NB4 (cell line): ENCODE measurements at regions not wholly inside any gene's neighbourhood (a gene's known extent, or its start where the extent isn't known, plus 50 kb on each side); places are given as distances from the start of the nearest gene placed in this dataset.

Experiments used
- CTCF ChIP-seq: IDR thresholded peaks from one replicate; pipeline ENCODE4 v1.5.1; 2012; ENCODE audit warnings: low read depth, low read length
- MAX ChIP-seq: IDR thresholded peaks from 2 replicates; pipeline ENCODE4 v1.6.1; 2011; ENCODE audit warnings: low read depth, low read length
- MYC ChIP-seq: IDR thresholded peaks from 2 replicates; pipeline ENCODE4 v1.6.1; 2011; ENCODE audit warnings: low read depth, low read length

GRCh38 chr13:77836423-77836822, 82.2 kb downstream of the EDNRB start:
- no peak for TF ChIP-seq CTCF
- no peak for TF ChIP-seq MYC
- no peak for TF ChIP-seq MAX
